ENCODE measurements at regions not wholly inside any gene's neighbourhood (a gene's known extent, or its start where the extent isn't known, plus 50 kb on each side); places are given as distances from the start of the nearest gene placed in this dataset.

GRCh38 chr22:46061501-46062231 is 84.7 kb upstream of the WNT7B start:
- H3K4me2 ChIP-seq (ENCODE audit: insufficient read depth, low read length): peak overlapping the region; percentile 100
- no peak for TF ChIP-seq CTCF (IDR thresholded peaks at IDR 0.05; ENCODE audit: extremely low read depth, low read depth, low read length)
- H3K4me1 ChIP-seq (ENCODE audit: insufficient read depth, low read length): peaks cover 79% of the 10 kb centered on the region
- DNase-seq (ENCODE audit: insufficient read length, low spot score, missing footprints): peak; percentile 90
- H4K20me1 ChIP-seq (ENCODE audit: insufficient read depth, low read length): no peaks in the 10 kb centered on the region
- peaks cover 100% of the 10 kb centered on the region for H3K79me2 ChIP-seq (ENCODE audit: insufficient read depth, low read length)
- H3K36me3 ChIP-seq (ENCODE audit: insufficient read depth, low read length): no peaks in the 10 kb centered on the region
- peak overlapping the region; percentile 46 for H3K4me3 ChIP-seq (ENCODE audit: insufficient read depth, low read length)
- peak overlapping the region; percentile 97 for H3K27ac ChIP-seq (ENCODE audit: low read depth, low read length)
- no peaks in the 10 kb centered on the region for H3K27me3 ChIP-seq (ENCODE audit: insufficient read depth, low read length)
- H2AFZ ChIP-seq (ENCODE audit: low read length): no peak overlapping the region
- H3K9me3 ChIP-seq (ENCODE audit: low read depth, low read length): no peaks in the 10 kb centered on the region

- Histone ChIP-seq H3K4me3 (ENCODE audit: insufficient read depth, low read length) (peak overlapping the region; percentile 46), H3K4me2 (ENCODE audit: insufficient read depth, low read length) (peak overlapping the region; percentile 100), H3K36me3 (ENCODE audit: insufficient read depth, low read length) (no peaks in the 10 kb centered on the region), H3K4me1 (ENCODE audit: insufficient read depth, low read length) (peaks cover 79% of the 10 kb centered on the region), H3K27me3 (ENCODE audit: insufficient read depth, low read length) (no peaks in the 10 kb centered on the region), H4K20me1 (ENCODE audit: insufficient read depth, low read length) (no peaks in the 10 kb centered on the region), H3K9me3 (ENCODE audit: low read depth, low read length) (no peaks in the 10 kb centered on the region), H2AFZ (ENCODE audit: low read length) (peak overlapping the region; percentile 38), H3K79me2 (ENCODE audit: insufficient read depth, low read length) (peaks cover 100% of the 10 kb centered on the region), H3K27ac (ENCODE audit: low read depth, low read length) (peak overlapping the region; percentile 97)
- TF ChIP-seq CTCF (IDR thresholded peaks at IDR 0.05; ENCODE audit: extremely low read depth, low read depth, low read length): no peak
- DNase-seq (ENCODE audit: insufficient read length, low spot score, missing footprints): no peak
Measured at GRCh38 chr22:46062232-46062615, 85.3 kb upstream of the WNT7B start.

GRCh38 chr22:46062971-46063631 is 86.1 kb upstream of the WNT7B start:
- TF ChIP-seq CTCF (IDR thresholded peaks at IDR 0.05; ENCODE audit: extremely low read depth, low read depth, low read length): no peak
- no peaks in the 10 kb centered on the region for H3K27me3 ChIP-seq (ENCODE audit: insufficient read depth, low read length)
- peak overlapping the region; percentile 97 for H3K27ac ChIP-seq (ENCODE audit: low read depth, low read length)
- peak overlapping the region; percentile 100 for H3K4me2 ChIP-seq (ENCODE audit: insufficient read depth, low read length)
- H2AFZ ChIP-seq (ENCODE audit: low read length): no peak overlapping the region
- peak overlapping the region; percentile 46 for H3K4me3 ChIP-seq (ENCODE audit: insufficient read depth, low read length)
- peaks cover 79% of the 10 kb centered on the region for H3K4me1 ChIP-seq (ENCODE audit: insufficient read depth, low read length)
- DNase-seq (ENCODE audit: insufficient read length, low spot score, missing footprints): peak; percentile 90
- peaks cover 100% of the 10 kb centered on the region for H3K79me2 ChIP-seq (ENCODE audit: insufficient read depth, low read length)
- no peaks in the 10 kb centered on the region for H4K20me1 ChIP-seq (ENCODE audit: insufficient read depth, low read length)
- H3K36me3 ChIP-seq (ENCODE audit: insufficient read depth, low read length): no peaks in the 10 kb centered on the region
- no peaks in the 10 kb centered on the region for H3K9me3 ChIP-seq (ENCODE audit: low read depth, low read length)

- H2AFZ ChIP-seq (ENCODE audit: low read length): no peak overlapping the region
- H3K27ac ChIP-seq (ENCODE audit: low read depth, low read length): peak overlapping the region; percentile 97
- H3K79me2 ChIP-seq (ENCODE audit: insufficient read depth, low read length): peaks cover 100% of the 10 kb centered on the region
- peak overlapping the region; percentile 77 for H3K4me3 ChIP-seq (ENCODE audit: insufficient read depth, low read length)
- H3K4me2 ChIP-seq (ENCODE audit: insufficient read depth, low read length): peak overlapping the region; percentile 100
- TF ChIP-seq CTCF (IDR thresholded peaks at IDR 0.05; ENCODE audit: extremely low read depth, low read depth, low read length): no peak
- H3K36me3 ChIP-seq (ENCODE audit: insufficient read depth, low read length): no peaks in the 10 kb centered on the region
- DNase-seq (ENCODE audit: insufficient read length, low spot score, missing footprints): no peak
- H3K4me1 ChIP-seq (ENCODE audit: insufficient read depth, low read length): peaks cover 80% of the 10 kb centered on the region
- H4K20me1 ChIP-seq (ENCODE audit: insufficient read depth, low read length): no peaks in the 10 kb centered on the region
- H3K9me3 ChIP-seq (ENCODE audit: low read depth, low read length): no peaks in the 10 kb centered on the region
- H3K27me3 ChIP-seq (ENCODE audit: insufficient read depth, low read length): no peaks in the 10 kb centered on the region
Measured at GRCh38 chr22:46063846-46064227, 86.5 kb upstream of the PPARA start.

Data from osteoblast (primary cell).